ENCODE measurements at regions not wholly inside any gene's neighbourhood (a gene's known extent, or its start where the extent isn't known, plus 50 kb on each side); places are given as distances from the start of the nearest gene placed in this dataset.

- peak; percentile 9 for DNase-seq (ENCODE audit: low spot score)
Measured at GRCh38 chr10:50936335-50936734, 50.9 kb upstream of the A1CF start.

- DNase-seq (ENCODE audit: low spot score), result peak; percentile 38
Measured at GRCh38 chr10:50937230-50937907, 51.9 kb upstream of the A1CF start.

GRCh38 chr10:50941629-50942028 is 56.2 kb upstream of the A1CF start:
- no peak for DNase-seq (ENCODE audit: low spot score)

- no peak for DNase-seq (ENCODE audit: low spot score)
Measured at GRCh38 chr10:50946991-50947781, 61.8 kb upstream of the A1CF start.

- DNase-seq (ENCODE audit: low spot score), result no peak
Measured at GRCh38 chr10:50951365-50951764, 65.9 kb upstream of the A1CF start.

- DNase-seq (ENCODE audit: low spot score), result no peak
Measured at GRCh38 chr10:50961297-50961696, 75.9 kb upstream of the A1CF start.

GRCh38 chr10:50963063-50963462 is 77.6 kb upstream of the A1CF start:
- DNase-seq (ENCODE audit: low spot score), result no peak

GRCh38 chr10:50968386-50969091 is 83.1 kb upstream of the A1CF start:
- no peak for DNase-seq (ENCODE audit: low spot score)

GRCh38 chr10:50972591-50972990 is 87.2 kb upstream of the A1CF start:
- peak; percentile 72 for DNase-seq (ENCODE audit: low spot score)

GRCh38 chr10:50981385-50981784 is 92.9 kb upstream of the PRKG1 start:
- no peak for DNase-seq (ENCODE audit: low spot score)

GRCh38 chr10:50981904-50982303 is 92.4 kb upstream of the PRKG1 start:
- DNase-seq (ENCODE audit: low spot score), result no peak

- no peak for DNase-seq (ENCODE audit: low spot score)
Measured at GRCh38 chr10:50982989-50983388, 91.3 kb upstream of the PRKG1 start.

- DNase-seq (ENCODE audit: low spot score), result no peak
Measured at GRCh38 chr10:50987934-50988333, 86.4 kb upstream of the PRKG1 start.

- DNase-seq (ENCODE audit: low spot score), result peak; percentile 13
Measured at GRCh38 chr10:50988792-50989191, 85.5 kb upstream of the PRKG1 start.

- DNase-seq (ENCODE audit: low spot score), result peak; percentile 26
Measured at GRCh38 chr10:50990568-50991455, 83.5 kb upstream of the PRKG1 start.

GRCh38 chr10:50991456-50992355 is 82.6 kb upstream of the PRKG1 start:
- no peak for DNase-seq (ENCODE audit: low spot score)

GRCh38 chr10:50992356-50992901 is 81.9 kb upstream of the PRKG1 start:
- no peak for DNase-seq (ENCODE audit: low spot score)

GRCh38 chr10:50992972-50993766 is 81.1 kb upstream of the PRKG1 start:
- DNase-seq (ENCODE audit: low spot score), result no peak

GRCh38 chr10:50993771-50994251 is 80.5 kb upstream of the PRKG1 start:
- DNase-seq (ENCODE audit: low spot score), result no peak

- no peak for DNase-seq (ENCODE audit: low spot score)
Measured at GRCh38 chr10:50997461-50997860, 76.8 kb upstream of the PRKG1 start.
